ENCODE measurements at regions not wholly inside any gene's neighbourhood (a gene's known extent, or its start where the extent isn't known, plus 50 kb on each side); places are given as distances from the start of the nearest gene placed in this dataset.

- TF ChIP-seq CTCF (IDR thresholded peaks at IDR 0.05; ENCODE audit: insufficient read depth, low read depth, low read length): no peak
- no peak for TF ChIP-seq EZH2 (IDR thresholded peaks at IDR 0.05; ENCODE audit: insufficient read depth, low read length)
These were observed 1130.9 kb upstream of the SLC39A10 start for GRCh38 chr2:194526121-194526520.
